ENCODE measurements at regions not wholly inside any gene's neighbourhood (a gene's known extent, or its start where the extent isn't known, plus 50 kb on each side); places are given as distances from the start of the nearest gene placed in this dataset.
"Not testable (repeated sequence)": the region's sequence is repeated elsewhere in the genome, so short reads cannot be mapped to it uniquely, and the experiment has no call there.

DNA sequence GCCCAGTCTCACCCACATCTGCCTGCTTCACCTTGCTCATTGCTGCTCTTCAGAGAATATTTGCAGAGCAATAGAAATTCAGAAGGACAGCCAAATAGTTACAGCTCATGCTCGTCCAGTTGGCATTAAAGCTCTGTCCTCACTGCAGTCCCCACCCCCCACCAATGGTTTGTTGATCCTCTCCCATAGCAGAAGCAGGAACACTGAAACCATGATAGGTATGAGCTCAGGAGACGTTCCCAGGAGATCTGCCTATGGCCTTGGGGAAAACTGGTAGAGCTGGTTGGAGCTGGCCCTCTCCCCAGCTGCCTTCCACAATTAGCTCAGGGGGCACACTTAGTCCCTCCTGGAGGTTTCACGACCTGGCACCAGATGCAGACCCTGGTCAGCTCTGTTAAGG is 68.6 kb upstream of the KMT2C start:
- no peak for DNase-seq (ENCODE audit: low spot score)

- no peak for DNase-seq (ENCODE audit: low spot score)
These were observed 67.3 kb upstream of the KMT2C start for GRCh38 chr7:152502813-152503790.

DNA sequence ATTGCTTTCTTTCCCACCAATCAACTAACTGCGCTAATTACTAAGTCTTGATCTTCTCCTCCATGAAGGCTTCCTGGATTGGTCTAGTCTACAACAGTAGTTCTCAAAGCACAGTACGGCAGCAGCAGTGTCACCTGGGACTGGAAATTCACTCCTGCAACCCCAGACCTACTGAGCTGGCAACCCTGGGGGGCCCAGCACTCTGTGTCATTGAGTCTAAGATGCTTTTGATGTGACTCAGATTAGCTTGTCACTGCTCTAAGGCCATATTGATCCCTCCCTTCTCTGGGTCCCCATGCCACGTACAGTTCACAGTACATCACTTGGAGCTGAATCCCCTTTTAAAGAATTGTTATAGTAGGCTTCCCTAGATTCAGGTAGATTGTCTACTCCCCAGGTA is 65.7 kb upstream of the KMT2C start:
- DNase-seq (ENCODE audit: low spot score): no peak

DNA sequence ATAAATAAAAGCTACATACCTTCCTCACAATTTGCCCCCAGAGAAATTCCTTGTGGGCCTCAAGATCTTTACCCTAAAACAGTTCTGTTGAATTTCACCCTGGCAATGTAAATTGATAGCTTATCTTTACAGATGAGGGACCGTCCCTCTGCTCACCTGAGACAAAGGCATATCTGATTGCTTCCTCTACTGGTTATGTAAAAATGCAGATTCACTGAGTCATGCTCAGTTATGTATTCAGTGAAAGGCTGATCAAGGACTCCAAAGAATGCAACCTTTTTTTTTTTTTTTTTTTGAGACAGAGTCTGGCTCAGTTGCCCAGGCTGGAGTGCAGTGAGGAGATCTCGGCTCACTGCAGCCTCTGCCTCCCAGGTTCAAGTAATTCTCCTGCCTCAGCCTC is 64.2 kb upstream of the KMT2C start:
- not testable (repeated sequence) for DNase-seq (ENCODE audit: low spot score)

- no peak for DNase-seq (ENCODE audit: low spot score)
These were observed 60.1 kb upstream of the KMT2C start for GRCh38 chr7:152495867-152496266.

- DNase-seq (ENCODE audit: low spot score): no peak
These were observed 57.1 kb upstream of the KMT2C start for GRCh38 chr7:152492952-152493351.

DNA sequence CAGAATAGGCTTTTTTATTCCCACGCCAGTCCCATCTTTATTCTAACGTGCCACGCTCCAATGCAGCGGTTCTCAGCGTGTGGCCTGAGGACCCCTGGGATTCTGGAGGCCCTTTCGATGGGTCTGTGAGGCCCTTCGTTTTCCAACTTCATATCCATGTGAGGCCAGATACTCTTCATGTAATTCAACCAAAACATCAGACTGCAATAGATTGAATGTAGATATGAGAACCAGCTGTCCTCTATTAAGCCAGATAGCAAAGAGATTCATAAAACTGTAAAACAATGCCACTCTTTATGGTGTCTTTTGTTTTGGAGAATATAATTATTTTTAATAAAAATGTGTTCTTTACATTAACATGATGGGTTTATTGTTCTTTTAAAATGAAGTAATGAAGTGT is 53.2 kb upstream of the KMT2C start:
- DNase-seq (ENCODE audit: low spot score): no peak

DNA sequence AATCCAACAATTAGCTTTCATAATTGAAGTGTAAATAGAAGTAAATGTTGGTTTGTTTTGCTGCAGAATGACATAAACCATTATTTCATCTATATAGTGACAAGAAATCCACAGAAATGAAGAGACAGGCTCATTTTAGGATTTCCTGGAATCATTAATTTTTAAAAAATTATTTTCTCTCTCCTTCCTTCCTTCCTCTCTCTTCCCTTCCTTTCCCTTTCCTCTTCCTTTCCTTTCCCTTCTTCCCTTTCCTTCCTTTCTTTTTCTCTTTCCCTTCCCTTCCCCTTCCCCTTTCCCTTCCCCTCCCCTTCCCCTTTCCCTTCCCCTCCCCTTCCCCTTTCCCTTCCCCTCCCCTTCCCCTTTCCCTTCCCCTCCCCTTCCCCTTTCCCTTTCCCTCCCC is 51.2 kb upstream of the KMT2C start:
- DNase-seq (ENCODE audit: low spot score): no peak

- no peak for DNase-seq (ENCODE audit: low spot score)
These were observed 50.0 kb upstream of the KMT2C start for GRCh38 chr7:152485826-152486225.

All from COLO829 (cell line).